ENCODE measurements at regions not wholly inside any gene's neighbourhood (a gene's known extent, or its start where the extent isn't known, plus 50 kb on each side); places are given as distances from the start of the nearest gene placed in this dataset.

GRCh38 chr9:85427772-85428171 is 314.0 kb downstream of the AGTPBP1 start:
- no peak for DNase-seq

- peak in 1 of 4 experiments; percentile 5 for DNase-seq
Measured at GRCh38 chr9:85425153-85425611, 316.6 kb downstream of the AGTPBP1 start.

- no peak for DNase-seq
Measured at GRCh38 chr9:85423422-85423821, 318.3 kb downstream of the AGTPBP1 start.

GRCh38 chr9:85421641-85422040 is 320.1 kb downstream of the AGTPBP1 start:
- no peak for DNase-seq

- DNase-seq, result no peak
Measured at GRCh38 chr9:85420750-85421149, 321.0 kb downstream of the AGTPBP1 start.

GRCh38 chr9:85417674-85418073 is 324.1 kb downstream of the AGTPBP1 start:
- DNase-seq, result no peak

- no peak for DNase-seq
Measured at GRCh38 chr9:85416715-85417114, 325.0 kb downstream of the AGTPBP1 start.

- no peak for DNase-seq
Measured at GRCh38 chr9:85414390-85414789, 327.4 kb downstream of the AGTPBP1 start.

- DNase-seq, result no peak
Measured at GRCh38 chr9:85408494-85408893, 333.3 kb downstream of the AGTPBP1 start.

- DNase-seq, result no peak
Measured at GRCh38 chr9:85405566-85405950, 336.2 kb downstream of the AGTPBP1 start.

- no peak for DNase-seq
Measured at GRCh38 chr9:85404911-85405565, 336.7 kb downstream of the AGTPBP1 start.

GRCh38 chr9:85402551-85402950 is 339.2 kb downstream of the AGTPBP1 start:
- no peak for DNase-seq

- DNase-seq, result no peak
Measured at GRCh38 chr9:85401998-85402397, 339.8 kb downstream of the AGTPBP1 start.

GRCh38 chr9:85397005-85397404 is 344.7 kb downstream of the AGTPBP1 start:
- DNase-seq, result no peak

- no peak for DNase-seq
Measured at GRCh38 chr9:85392260-85392659, 349.5 kb downstream of the AGTPBP1 start.

- no peak for DNase-seq
Measured at GRCh38 chr9:85377731-85378289, 363.9 kb downstream of the AGTPBP1 start.

- no peak for DNase-seq
Measured at GRCh38 chr9:85368781-85369180, 373.0 kb downstream of the AGTPBP1 start.

- no peak for DNase-seq
Measured at GRCh38 chr9:85359161-85359560, 382.6 kb downstream of the AGTPBP1 start.

GRCh38 chr9:85349046-85349445 is 392.7 kb downstream of the AGTPBP1 start:
- DNase-seq, result no peak

- DNase-seq, result no peak
Measured at GRCh38 chr9:85347541-85347940, 394.2 kb downstream of the AGTPBP1 start.

- no peak for DNase-seq
Measured at GRCh38 chr9:85344901-85345300, 396.9 kb downstream of the AGTPBP1 start.

GRCh38 chr9:85339338-85339737 is 402.4 kb downstream of the AGTPBP1 start:
- no peak for DNase-seq

- DNase-seq, result no peak
Measured at GRCh38 chr9:85334228-85334627, 407.5 kb downstream of the AGTPBP1 start.

- no peak for DNase-seq
Measured at GRCh38 chr9:85332487-85332886, 409.3 kb downstream of the AGTPBP1 start.

- no peak for DNase-seq
Measured at GRCh38 chr9:85331626-85332025, 410.1 kb downstream of the AGTPBP1 start.

All from activated naive CD4-positive, alpha-beta T cell (primary cell).